ENCODE measurements at regions not wholly inside any gene's neighbourhood (a gene's known extent, or its start where the extent isn't known, plus 50 kb on each side); places are given as distances from the start of the nearest gene placed in this dataset.
"Not testable (repeated sequence)": the region's sequence is repeated elsewhere in the genome, so short reads cannot be mapped to it uniquely, and the experiment has no call there.

DNA sequence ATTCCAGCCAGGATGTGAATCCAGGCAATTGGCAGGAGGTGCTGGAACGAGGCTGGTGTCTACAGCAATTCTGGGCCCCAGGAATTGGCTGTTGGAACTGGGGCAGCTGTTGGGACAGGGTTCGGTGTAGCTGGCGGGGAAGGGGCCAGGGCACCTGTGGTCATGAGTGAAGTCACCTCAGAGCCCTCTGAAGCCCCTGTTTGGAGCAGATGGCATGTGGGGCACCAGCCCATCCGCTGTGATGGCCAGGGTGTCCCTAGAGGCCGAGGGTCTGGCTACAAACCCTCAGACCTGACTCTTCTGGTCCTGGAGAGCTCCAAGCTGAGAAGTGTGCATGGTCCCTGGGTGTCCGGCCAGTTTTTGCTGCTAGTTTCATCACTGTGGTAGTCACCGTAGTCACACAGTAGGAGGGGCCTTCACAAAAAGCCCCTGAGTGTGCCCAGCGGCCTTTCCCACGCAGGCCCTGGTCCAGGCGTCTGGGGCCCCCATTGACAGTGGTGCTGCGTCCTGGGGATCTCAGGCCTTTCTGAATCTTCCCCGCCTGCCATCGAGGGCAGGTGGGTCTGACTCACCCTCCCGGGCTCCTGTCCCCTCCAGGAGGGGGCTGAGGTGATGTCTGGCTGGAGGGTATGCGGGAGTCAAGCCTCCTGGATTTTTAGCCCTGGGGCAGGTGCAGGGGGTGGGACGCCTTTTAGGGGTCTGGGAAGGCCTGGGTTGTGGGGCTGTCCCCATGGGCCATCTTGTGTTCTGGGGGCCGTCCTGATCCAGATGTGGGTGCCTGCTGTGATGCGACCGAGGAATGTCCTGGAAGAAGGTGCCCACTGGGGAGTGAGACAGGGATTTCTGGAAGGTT lies 368.0 kb downstream of the TMEM121 start:
- no peak for ATAC-seq
- no peak for TF ChIP-seq ARNTL (CRISPR knock-in tag; IDR thresholded peaks at IDR 0.05; ENCODE audit: borderline replicate concordance, low read depth)
- no peak for TF ChIP-seq ESRRG (CRISPR knock-in tag; IDR thresholded peaks at IDR 0.05)
- TF ChIP-seq ZNF565 (CRISPR knock-in tag; conservative IDR thresholded peaks at IDR 0.05; ENCODE audit: low read depth) = no peak
- no peak for TF ChIP-seq ISL1 (CRISPR knock-in tag; IDR thresholded peaks at IDR 0.05)
- no peak for TF ChIP-seq SNAI2 (CRISPR knock-in tag; IDR thresholded peaks at IDR 0.05)
- TF ChIP-seq, protein P1, sequence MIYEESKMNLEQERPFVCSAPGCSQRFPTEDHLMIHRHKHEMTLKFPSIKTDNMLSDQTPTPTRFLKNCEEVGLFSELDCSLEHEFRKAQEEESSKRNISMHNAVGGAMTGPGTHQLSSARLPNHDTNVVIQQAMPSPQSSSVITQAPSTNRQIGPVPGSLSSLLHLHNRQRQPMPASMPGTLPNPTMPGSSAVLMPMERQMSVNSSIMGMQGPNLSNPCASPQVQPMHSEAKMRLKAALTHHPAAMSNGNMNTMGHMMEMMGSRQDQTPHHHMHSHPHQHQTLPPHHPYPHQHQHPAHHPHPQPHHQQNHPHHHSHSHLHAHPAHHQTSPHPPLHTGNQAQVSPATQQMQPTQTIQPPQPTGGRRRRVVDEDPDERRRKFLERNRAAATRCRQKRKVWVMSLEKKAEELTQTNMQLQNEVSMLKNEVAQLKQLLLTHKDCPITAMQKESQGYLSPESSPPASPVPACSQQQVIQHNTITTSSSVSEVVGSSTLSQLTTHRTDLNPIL (CRISPR knock-in tag; IDR thresholded peaks at IDR 0.05; ENCODE audit: low read depth) = no peak
- TF ChIP-seq ZNF70 (CRISPR knock-in tag; IDR thresholded peaks at IDR 0.05) = no peak
- TF ChIP-seq TOX (CRISPR knock-in tag; IDR thresholded peaks at IDR 0.05; ENCODE audit: borderline replicate concordance) = no peak
- TF ChIP-seq, protein P2, sequence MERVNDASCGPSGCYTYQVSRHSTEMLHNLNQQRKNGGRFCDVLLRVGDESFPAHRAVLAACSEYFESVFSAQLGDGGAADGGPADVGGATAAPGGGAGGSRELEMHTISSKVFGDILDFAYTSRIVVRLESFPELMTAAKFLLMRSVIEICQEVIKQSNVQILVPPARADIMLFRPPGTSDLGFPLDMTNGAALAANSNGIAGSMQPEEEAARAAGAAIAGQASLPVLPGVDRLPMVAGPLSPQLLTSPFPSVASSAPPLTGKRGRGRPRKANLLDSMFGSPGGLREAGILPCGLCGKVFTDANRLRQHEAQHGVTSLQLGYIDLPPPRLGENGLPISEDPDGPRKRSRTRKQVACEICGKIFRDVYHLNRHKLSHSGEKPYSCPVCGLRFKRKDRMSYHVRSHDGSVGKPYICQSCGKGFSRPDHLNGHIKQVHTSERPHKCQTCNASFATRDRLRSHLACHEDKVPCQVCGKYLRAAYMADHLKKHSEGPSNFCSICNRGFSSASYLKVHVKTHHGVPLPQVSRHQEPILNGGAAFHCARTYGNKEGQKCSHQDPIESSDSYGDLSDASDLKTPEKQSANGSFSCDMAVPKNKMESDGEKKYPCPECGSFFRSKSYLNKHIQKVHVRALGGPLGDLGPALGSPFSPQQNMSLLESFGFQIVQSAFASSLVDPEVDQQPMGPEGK (CRISPR knock-in tag; IDR thresholded peaks at IDR 0.05; ENCODE audit: borderline replicate concordance) = no peak
- no peak for TF ChIP-seq TSHZ2 (CRISPR knock-in tag; IDR thresholded peaks at IDR 0.05)
- TF ChIP-seq ZFP3 (CRISPR knock-in tag; IDR thresholded peaks at IDR 0.05) = no peak
- TF ChIP-seq RARB (CRISPR knock-in tag; IDR thresholded peaks at IDR 0.05) = no peak
- TF ChIP-seq, protein P3, sequence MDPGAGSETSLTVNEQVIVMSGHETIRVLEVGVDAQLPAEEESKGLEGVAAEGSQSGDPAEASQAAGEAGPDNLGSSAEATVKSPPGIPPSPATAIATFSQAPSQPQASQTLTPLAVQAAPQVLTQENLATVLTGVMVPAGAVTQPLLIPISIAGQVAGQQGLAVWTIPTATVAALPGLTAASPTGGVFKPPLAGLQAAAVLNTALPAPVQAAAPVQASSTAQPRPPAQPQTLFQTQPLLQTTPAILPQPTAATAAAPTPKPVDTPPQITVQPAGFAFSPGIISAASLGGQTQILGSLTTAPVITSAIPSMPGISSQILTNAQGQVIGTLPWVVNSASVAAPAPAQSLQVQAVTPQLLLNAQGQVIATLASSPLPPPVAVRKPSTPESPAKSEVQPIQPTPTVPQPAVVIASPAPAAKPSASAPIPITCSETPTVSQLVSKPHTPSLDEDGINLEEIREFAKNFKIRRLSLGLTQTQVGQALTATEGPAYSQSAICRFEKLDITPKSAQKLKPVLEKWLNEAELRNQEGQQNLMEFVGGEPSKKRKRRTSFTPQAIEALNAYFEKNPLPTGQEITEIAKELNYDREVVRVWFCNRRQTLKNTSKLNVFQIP (CRISPR knock-in tag; IDR thresholded peaks at IDR 0.05; ENCODE audit: borderline replicate concordance, low read depth) = no peak
- no peak for TF ChIP-seq BACH2 (CRISPR knock-in tag; IDR thresholded peaks at IDR 0.05; ENCODE audit: borderline replicate concordance)
- TF ChIP-seq PPARA (CRISPR knock-in tag; IDR thresholded peaks at IDR 0.05; ENCODE audit: borderline replicate concordance) = no peak
- TF ChIP-seq CSDC2 (CRISPR knock-in tag; IDR thresholded peaks at IDR 0.05) = no peak

DNA sequence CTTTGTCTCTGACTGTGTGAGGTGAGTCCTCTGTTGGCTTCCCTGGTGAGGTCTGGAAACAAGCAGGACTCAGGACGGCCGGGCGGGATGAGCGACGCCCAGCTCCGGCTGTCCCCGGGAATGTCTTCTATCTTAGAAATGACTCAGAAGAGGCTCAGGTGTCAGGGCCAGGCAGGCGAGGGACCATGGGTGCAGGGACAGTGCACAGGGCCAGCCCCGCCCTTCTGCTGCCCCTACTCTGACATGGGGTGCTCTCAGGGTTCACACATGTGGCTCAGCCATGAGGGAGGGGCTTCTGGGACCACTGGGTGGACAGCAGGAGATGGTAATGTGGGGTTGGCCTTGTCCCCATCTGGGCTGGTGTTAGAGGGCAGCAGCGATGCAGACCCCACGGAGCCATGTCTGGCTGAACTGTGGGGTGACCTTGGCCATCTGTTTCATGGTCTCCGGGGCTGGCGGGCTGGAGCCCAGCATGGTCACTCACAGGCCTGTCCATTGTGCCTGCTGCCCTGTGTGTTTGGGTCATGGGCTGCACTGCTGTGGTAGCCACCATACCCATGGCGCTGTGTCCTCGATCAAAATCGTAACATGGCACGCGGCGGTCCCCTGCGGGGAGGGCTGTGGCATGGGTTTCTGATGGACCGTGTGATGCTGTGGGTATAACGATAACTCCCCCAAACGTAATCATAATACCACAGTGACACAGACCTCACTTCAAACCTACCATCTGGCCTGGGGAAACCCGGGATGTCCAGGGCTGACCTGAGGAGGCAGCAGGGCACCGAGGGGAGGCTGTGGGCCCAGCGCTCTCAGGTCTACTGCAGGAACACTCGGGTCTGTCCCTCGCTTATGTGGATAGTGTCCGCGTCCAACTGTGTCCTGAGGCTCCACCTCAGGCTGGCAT lies 368.8 kb downstream of the TMEM121 start:
- ATAC-seq = no peak
- TF ChIP-seq, protein P3 (CRISPR knock-in tag; IDR thresholded peaks at IDR 0.05; ENCODE audit: borderline replicate concordance, low read depth) = no peak
- no peak for TF ChIP-seq BACH2 (CRISPR knock-in tag; IDR thresholded peaks at IDR 0.05; ENCODE audit: borderline replicate concordance)
- TF ChIP-seq TOX (CRISPR knock-in tag; IDR thresholded peaks at IDR 0.05; ENCODE audit: borderline replicate concordance) = no peak
- no peak for TF ChIP-seq ZNF565 (CRISPR knock-in tag; conservative IDR thresholded peaks at IDR 0.05; ENCODE audit: low read depth)
- TF ChIP-seq SNAI2 (CRISPR knock-in tag; IDR thresholded peaks at IDR 0.05) = no peak
- TF ChIP-seq PPARA (CRISPR knock-in tag; IDR thresholded peaks at IDR 0.05; ENCODE audit: borderline replicate concordance) = no peak
- TF ChIP-seq ZFP30 (CRISPR knock-in tag; IDR thresholded peaks at IDR 0.05) = no peak
- TF ChIP-seq CSDC2 (CRISPR knock-in tag; IDR thresholded peaks at IDR 0.05) = no peak
- TF ChIP-seq ESRRG (CRISPR knock-in tag; IDR thresholded peaks at IDR 0.05) = no peak
- TF ChIP-seq RARB (CRISPR knock-in tag; IDR thresholded peaks at IDR 0.05) = no peak
- TF ChIP-seq TSHZ2 (CRISPR knock-in tag; IDR thresholded peaks at IDR 0.05) = no peak
- TF ChIP-seq OSR1 (CRISPR knock-in tag; IDR thresholded peaks at IDR 0.05) = no peak
- TF ChIP-seq ZNF70 (CRISPR knock-in tag; IDR thresholded peaks at IDR 0.05) = no peak
- no peak for TF ChIP-seq ARNTL (CRISPR knock-in tag; IDR thresholded peaks at IDR 0.05; ENCODE audit: borderline replicate concordance, low read depth)

- not testable (repeated sequence) for ATAC-seq
Measured at GRCh38 chr14:105896206-105896605, 369.8 kb downstream of the TMEM121 start.

GRCh38 chr14:105896961-105897724 lies 370.8 kb downstream of the TMEM121 start:
- ATAC-seq = not testable (repeated sequence)
